Thymus (tissue), 11 donors: ENCODE measurements at regions not wholly inside any gene's neighbourhood (a gene's known extent, or its start where the extent isn't known, plus 50 kb on each side); places are given as distances from the start of the nearest gene placed in this dataset.

Experiments
- DNase-seq, 9 donors: peaks; one replicate each; pipeline ENCODE4 v3.0.0-alpha.2; 2013; ENCODE audit warnings: low spot score in 9 of 9, low read depth in 6 of 9, missing footprints in 1 of 9
- H3K27ac ChIP-seq, 2 donors: one replicate each; pipeline ENCODE4 v1.5.1; 2013; ENCODE audit warnings: control low read depth in 1 of 2, low read depth in 1 of 2, low read length in 1 of 2, mild to moderate bottlenecking in 1 of 2, moderate library complexity in 1 of 2
- H3K27me3 ChIP-seq, 2 donors: one replicate each; pipeline ENCODE4 v1.5.1; 2013; ENCODE audit warnings: low read length in 1 of 2; ENCODE audit not compliant: control insufficient read depth in 2 of 2, insufficient read depth in 1 of 2
- H3K36me3 ChIP-seq, 2 donors: one replicate each; pipeline ENCODE4 v1.5.1; 2013; ENCODE audit warnings: low read length in 1 of 2, mild to moderate bottlenecking in 1 of 2, moderate library complexity in 1 of 2; ENCODE audit not compliant: control insufficient read depth in 2 of 2, insufficient read depth in 2 of 2
- H3K4me1 ChIP-seq, 2 donors: one replicate each; pipeline ENCODE4 v1.5.1; 2013; ENCODE audit warnings: low read length in 2 of 2; ENCODE audit not compliant: control insufficient read depth in 2 of 2, insufficient read depth in 2 of 2
- H3K4me3 ChIP-seq, 2 donors: one replicate each; pipeline ENCODE4 v1.5.1; 2013; ENCODE audit warnings: low read length in 2 of 2, control low read depth in 1 of 2, mild to moderate bottlenecking in 1 of 2
- H3K9me3 ChIP-seq, 2 donors: one replicate each; pipeline ENCODE4 v1.5.1; 2013; ENCODE audit warnings: low read length in 1 of 2, mild to moderate bottlenecking in 1 of 2; ENCODE audit not compliant: control insufficient read depth in 2 of 2, insufficient read depth in 1 of 2
- WGBS: extraction: QIAGEN DNeasy Blood & Tissue Kit; methylation state at CpG from one replicate; pipeline ENCODE4 v1.1.7; 2013; 5-methylcytosine and 5-hydroxymethylcytosine counted together
- donor health status: healthy.

DNA sequence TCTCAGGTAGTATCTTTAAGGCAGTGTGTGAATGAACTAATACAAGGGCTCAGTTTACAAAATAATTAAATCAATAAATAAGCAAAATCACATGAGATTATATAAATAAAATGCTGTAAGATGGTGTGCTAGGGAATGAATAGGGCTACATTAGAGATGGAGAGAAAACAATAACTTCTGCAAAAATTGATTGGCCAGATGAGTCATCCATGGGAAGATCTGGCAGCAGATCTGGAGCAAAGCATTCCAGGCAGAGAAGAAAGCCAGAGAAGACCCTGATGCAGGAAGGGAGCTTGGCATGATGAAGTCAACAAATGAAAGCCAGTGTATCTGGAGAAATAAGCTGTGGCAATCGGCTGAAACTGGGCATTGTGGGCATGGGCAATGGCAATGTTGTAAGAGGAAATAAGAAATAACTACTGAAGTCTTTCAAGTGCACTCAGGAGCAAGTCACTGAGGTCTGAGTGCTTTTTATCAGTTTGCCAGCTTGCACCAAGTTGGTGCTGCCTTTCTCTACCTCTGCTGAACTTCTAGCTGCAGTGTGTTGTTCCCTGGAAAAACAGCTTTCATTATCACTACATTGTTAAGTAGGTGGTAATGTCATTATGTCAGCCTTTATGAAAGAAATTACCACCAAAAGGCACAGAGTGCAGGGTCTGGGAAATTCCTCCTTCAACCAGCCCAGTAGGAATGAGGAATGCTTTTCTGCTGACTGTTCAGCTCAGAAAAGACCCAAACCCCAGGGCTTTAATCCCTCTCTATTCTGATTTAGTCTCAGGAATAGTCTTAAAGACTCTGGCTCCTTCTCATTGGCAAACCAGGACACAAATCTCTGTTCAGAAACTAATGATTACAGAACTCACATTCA, 231.6 kb downstream of the HTR1B start:
- Histone ChIP-seq H3K4me1 (no peaks in the 10 kb centered on the region), H3K27me3 (no peaks in the 10 kb centered on the region), H3K27ac (no peak overlapping the region), H3K4me3 (no peak overlapping the region), H3K9me3 (no peaks in the 10 kb centered on the region), H3K36me3 (no peaks in the 10 kb centered on the region)
- WGBS: 81% methylated on average over 1 of the region's 1 CpG
- DNase-seq: no peak

DNA sequence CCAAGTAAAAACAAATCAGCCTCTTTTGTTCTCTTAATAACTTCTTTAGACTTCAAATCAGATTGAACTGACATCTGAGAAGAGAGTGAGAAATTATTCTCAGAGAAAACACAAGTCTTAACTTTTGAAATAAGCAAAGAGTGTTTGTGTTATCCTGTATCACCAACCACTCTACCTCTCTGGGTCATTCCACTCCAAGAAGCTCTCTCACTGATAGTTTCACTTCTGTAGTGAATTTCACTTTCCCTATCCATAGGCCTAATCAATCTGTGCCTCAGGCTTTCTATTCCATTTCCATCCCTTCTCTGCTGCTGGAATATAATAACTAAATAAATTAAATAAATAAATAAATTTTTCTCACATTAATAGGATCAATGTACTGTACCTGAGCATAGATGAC, 235.0 kb downstream of the HTR1B start:
- Histone ChIP-seq H3K27me3 (no peaks in the 10 kb centered on the region), H3K4me1 (no peaks in the 10 kb centered on the region)

DNA sequence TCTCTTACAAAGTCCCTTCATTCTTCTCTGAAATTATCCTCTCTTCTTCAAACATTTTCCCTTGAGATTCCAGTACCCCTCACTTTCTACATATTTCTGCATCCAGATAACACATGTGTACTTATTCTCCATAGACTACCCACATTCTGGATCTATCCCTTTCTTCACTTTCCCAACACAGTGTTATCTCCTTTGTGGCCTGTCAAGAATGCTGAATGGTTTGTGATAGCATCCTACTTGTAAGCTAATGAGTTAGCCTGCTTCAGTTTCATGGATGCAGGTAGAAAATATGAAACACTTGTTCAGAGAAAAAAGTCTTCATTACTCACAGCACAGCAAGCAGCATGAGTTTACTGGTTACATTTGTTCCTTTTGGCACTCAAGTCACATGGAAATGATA, 245.4 kb downstream of the HTR1B start:
- Histone ChIP-seq H3K27me3 (no peaks in the 10 kb centered on the region), H3K4me1 (no peaks in the 10 kb centered on the region), H3K4me3 (no peak overlapping the region), H3K36me3 (no peaks in the 10 kb centered on the region), H3K27ac (no peak overlapping the region), H3K9me3 (peaks cover 0 to 4% of the 10 kb centered on the region in 2 donors)
- DNase-seq: no peak

More for the DNA sequence above, 235.0 kb downstream of the HTR1B start:
- Histone ChIP-seq H3K9me3 (no peaks in the 10 kb centered on the region), H3K36me3 (no peaks in the 10 kb centered on the region), H3K4me3 (no peak overlapping the region), H3K27ac (no peak overlapping the region)
- no peak for DNase-seq

DNA sequence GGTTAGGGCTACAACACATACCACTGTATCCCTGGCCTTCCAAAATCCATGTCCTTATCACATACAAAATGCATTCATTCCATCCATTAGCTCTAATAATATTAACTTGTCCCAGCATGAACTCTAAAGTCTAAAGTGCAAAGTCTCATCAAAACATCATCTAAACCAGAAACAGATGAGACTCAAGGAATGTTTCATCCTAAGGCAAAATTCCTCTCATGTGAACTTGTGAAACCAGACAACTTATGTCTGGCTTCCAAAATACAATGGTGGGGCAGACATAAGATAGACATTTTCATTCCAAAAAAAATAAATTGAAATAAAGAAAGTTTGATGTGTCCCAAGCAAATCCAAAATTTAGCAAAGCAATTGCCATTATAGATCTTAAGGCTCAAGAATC, 257.4 kb downstream of the HTR1B start:
- no peak for DNase-seq
- Histone ChIP-seq H3K9me3 (no peaks in the 10 kb centered on the region), H3K4me1 (no peaks in the 10 kb centered on the region), H3K27ac (no peak overlapping the region), H3K27me3 (no peaks in the 10 kb centered on the region), H3K36me3 (no peaks in the 10 kb centered on the region), H3K4me3 (no peak overlapping the region)

DNA sequence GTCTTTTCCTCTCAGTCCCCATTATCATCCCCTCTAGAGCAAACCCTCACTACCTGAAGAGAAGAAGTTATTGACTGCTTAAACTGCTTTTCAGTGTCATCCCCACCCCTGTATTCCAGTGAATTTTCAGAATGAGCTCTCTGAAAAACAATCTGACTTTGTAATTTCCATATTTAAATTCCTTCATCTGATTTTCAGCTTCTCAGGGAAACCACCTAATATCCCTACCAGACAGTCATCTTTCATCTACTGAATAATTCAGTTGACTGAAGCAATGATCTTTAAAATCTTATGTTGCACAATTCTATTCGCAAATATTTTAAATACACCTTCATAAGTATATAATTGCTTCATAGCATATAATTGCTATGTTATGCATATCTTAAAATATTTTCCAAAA, 258.7 kb downstream of the HTR1B start:
- Histone ChIP-seq H3K4me1 (no peaks in the 10 kb centered on the region), H3K36me3 (no peaks in the 10 kb centered on the region), H3K27me3 (no peaks in the 10 kb centered on the region), H3K9me3 (no peaks in the 10 kb centered on the region), H3K4me3 (no peak overlapping the region), H3K27ac (no peak overlapping the region)
- DNase-seq: no peak
- WGBS: 96% methylated on average over 1 of the region's 1 CpG

DNA sequence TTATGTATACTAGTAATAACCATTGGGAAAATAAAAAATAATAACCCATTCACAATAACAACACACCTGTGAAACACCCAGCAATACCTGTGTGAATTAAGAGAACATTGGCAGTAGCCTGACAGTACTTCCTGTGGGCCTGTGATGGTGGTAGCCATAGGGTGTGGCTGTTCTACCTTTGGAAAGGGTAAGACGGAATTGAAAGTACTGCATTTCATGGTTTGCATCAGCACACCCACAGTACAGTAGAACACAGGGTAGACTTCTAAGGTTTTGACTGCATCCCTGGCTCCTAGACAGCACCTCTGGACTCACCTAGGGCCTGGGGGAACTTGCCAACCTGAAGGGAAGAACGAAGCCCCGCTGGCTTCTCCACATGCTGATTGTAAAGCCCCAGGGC, 279.8 kb downstream of the HTR1B start:
- no peak for DNase-seq
- H3K4me3 ChIP-seq: no peak overlapping the region
- no peaks in the 10 kb centered on the region for H3K27me3 ChIP-seq
- WGBS: 87% methylated on average over 3 of the region's 3 CpGs
- H3K4me1 ChIP-seq: no peaks in the 10 kb centered on the region
- H3K27ac ChIP-seq: no peak overlapping the region
- peaks cover 0 to 4% of the 10 kb centered on the region in 2 donors for H3K9me3 ChIP-seq
- H3K36me3 ChIP-seq: no peaks in the 10 kb centered on the region

DNA sequence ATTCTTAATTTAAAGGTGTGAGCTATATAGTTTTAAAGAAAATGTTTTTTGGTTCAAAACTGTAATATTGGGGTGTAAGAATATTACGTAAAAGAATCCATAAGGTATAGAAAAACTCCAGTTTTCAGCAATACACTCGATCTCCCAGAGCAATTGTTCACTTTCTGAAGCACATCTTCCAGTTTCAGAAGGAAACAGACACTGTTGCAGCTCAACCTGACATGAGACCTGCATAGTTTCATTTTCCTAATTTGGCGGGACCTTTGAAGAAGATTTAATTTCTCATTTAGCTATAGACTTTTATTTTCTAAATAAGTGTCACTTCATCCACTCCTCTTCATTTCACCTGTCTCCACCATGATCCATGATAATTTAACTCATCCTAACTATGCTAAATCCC, 281.5 kb downstream of the HTR1B start:
- no peaks in the 10 kb centered on the region for H3K4me1 ChIP-seq
- 88% methylated on average over 3 of the region's 3 CpGs for WGBS

DNA sequence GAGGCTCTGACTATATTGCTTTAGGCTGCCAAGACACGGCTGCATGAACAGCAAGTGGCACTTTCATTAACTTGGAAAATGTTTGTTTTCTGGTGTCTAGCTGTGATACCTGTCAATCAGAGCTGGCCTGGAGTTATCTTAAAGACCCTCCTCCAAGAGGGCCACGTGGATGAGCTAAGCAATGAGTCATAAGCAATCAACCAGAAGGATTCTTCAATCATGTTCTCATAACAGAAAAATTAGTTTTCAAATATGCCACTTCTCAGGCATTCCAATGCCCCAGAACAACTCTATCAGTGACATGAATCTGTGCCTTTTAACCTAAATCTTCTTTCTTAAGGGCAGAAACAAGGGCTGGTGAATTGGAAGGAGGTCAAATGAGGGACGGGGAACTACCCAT, 283.0 kb downstream of the HTR1B start:
- no peaks in the 10 kb centered on the region for H3K36me3 ChIP-seq
- H3K4me3 ChIP-seq: no peak overlapping the region
- H3K27me3 ChIP-seq: no peaks in the 10 kb centered on the region
- DNase-seq: no peak
- 80% methylated on average over 3 of the region's 3 CpGs for WGBS
- no peak overlapping the region for H3K27ac ChIP-seq
- no peaks in the 10 kb centered on the region for H3K4me1 ChIP-seq
- H3K9me3 ChIP-seq: peaks cover 0 to 4% of the 10 kb centered on the region in 2 donors

More for the DNA sequence above, 281.5 kb downstream of the HTR1B start:
- H3K9me3 ChIP-seq: peaks cover 0 to 4% of the 10 kb centered on the region in 2 donors
- H3K36me3 ChIP-seq: no peaks in the 10 kb centered on the region
- H3K27ac ChIP-seq: no peak overlapping the region
- no peaks in the 10 kb centered on the region for H3K27me3 ChIP-seq
- H3K4me3 ChIP-seq: no peak overlapping the region
- DNase-seq: no peak

DNA sequence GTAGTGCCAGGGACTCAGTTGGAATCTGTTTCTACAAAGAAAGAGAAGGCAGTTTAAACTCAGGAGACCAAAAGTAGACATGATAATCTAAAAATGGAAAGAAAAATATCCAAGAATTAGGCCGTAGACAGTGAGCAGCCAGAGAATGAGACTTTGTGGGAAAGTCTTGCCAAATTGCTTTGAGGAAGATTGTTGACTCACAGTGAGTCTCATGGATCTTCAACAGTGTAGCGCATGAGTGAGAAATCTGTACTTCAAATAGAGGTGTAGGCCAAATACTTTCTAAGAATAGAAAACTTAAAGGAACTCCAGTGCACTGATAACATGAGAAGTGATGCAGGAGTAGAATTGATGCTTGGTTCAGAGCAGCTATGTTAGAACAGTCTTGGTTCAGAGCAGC, 284.5 kb downstream of the HTR1B start:
- H3K36me3 ChIP-seq: no peaks in the 10 kb centered on the region
- no peaks in the 10 kb centered on the region for H3K27me3 ChIP-seq
- H3K4me3 ChIP-seq: no peak overlapping the region
- peaks cover 0 to 4% of the 10 kb centered on the region in 2 donors for H3K9me3 ChIP-seq
- no peak for DNase-seq
- WGBS: 90% methylated on average over 2 of the region's 2 CpGs
- H3K4me1 ChIP-seq: no peaks in the 10 kb centered on the region
- no peak overlapping the region for H3K27ac ChIP-seq
